ENCODE measurements at regions not wholly inside any gene's neighbourhood (a gene's known extent, or its start where the extent isn't known, plus 50 kb on each side); places are given as distances from the start of the nearest gene placed in this dataset.

DNA sequence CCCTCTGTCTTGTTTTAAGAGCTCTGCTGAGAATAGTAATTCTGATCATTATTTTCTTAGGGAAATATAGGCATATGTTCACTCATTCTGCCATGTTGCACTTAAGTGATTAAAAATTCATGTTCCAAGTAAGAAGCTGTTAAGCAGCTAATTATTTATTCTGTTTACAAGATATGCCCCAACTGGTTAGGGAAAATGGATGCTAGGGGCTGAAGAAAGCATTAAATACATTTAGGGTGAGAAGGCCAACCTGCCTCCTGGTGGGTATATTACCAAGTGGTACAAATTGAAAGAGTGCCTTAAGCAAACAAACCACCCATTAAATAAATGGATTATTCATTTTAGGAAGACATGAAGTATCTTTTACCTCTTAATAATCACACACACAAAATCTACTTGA, 392.6 kb upstream of the EPHA5 start:
- no peaks in the 10 kb centered on the region for H3K9me3 ChIP-seq (ENCODE audit: control insufficient read depth, low read depth, low read length)
- no peaks in the 10 kb centered on the region for H4K20me1 ChIP-seq (ENCODE audit: control insufficient read depth, extremely low read depth, insufficient read depth, low read length)
- dilution Hi-C loops (cut with MboI; ENCODE audit: extremely low pct_ligation_motif_present, low sequenced_read_pairs) = no loop called here
- no peak for FAIRE-seq
- DNase-seq (ENCODE audit: low read depth, low spot score) = no peak
- no peak overlapping the region for H2AFZ ChIP-seq (ENCODE audit: control insufficient read depth, low read length)
- H3K4me1 ChIP-seq (ENCODE audit: control insufficient read depth, extremely low read depth, insufficient read depth, low read length) = no peaks in the 10 kb centered on the region
- H3K27ac ChIP-seq (ENCODE audit: control insufficient read depth, insufficient read depth, low read length) = no peak overlapping the region
- no peaks in the 10 kb centered on the region for H3K79me2 ChIP-seq (ENCODE audit: control insufficient read depth, insufficient read depth, low read length)
- H3K4me2 ChIP-seq (ENCODE audit: control insufficient read depth, extremely low read depth, insufficient read depth, low read depth, low read length) = no peak overlapping the region
- H3K9ac ChIP-seq (ENCODE audit: control insufficient read depth, extremely low read depth, insufficient read depth, low read length) = no peak overlapping the region
- H3K36me3 ChIP-seq (ENCODE audit: control insufficient read depth in 2 of 2, extremely low read depth in 1 of 2, insufficient read depth in 2 of 2, low read length in 2 of 2) = no peaks in the 10 kb centered on the region
- no peaks in the 10 kb centered on the region for H3K9me1 ChIP-seq (ENCODE audit: control insufficient read depth, extremely low read depth, insufficient read depth, low read length)
- H3K4me3 ChIP-seq (ENCODE audit: control insufficient read depth in 2 of 3, extremely low read depth in 1 of 3, insufficient read depth in 2 of 3, low read depth in 1 of 3, low read length in 3 of 3) = no peak overlapping the region
- no peak for TF ChIP-seq EZH2 (IDR thresholded peaks at IDR 0.05; ENCODE audit: low read length)
- TF ChIP-seq, protein P1, sequence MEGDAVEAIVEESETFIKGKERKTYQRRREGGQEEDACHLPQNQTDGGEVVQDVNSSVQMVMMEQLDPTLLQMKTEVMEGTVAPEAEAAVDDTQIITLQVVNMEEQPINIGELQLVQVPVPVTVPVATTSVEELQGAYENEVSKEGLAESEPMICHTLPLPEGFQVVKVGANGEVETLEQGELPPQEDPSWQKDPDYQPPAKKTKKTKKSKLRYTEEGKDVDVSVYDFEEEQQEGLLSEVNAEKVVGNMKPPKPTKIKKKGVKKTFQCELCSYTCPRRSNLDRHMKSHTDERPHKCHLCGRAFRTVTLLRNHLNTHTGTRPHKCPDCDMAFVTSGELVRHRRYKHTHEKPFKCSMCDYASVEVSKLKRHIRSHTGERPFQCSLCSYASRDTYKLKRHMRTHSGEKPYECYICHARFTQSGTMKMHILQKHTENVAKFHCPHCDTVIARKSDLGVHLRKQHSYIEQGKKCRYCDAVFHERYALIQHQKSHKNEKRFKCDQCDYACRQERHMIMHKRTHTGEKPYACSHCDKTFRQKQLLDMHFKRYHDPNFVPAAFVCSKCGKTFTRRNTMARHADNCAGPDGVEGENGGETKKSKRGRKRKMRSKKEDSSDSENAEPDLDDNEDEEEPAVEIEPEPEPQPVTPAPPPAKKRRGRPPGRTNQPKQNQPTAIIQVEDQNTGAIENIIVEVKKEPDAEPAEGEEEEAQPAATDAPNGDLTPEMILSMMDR (optimal IDR thresholded peaks at IDR 0.05 in 1 of 3, IDR thresholded peaks at IDR 0.05 in 1 of 3, conservative IDR thresholded peaks at IDR 0.05 in 1 of 3; ENCODE audit: extremely low read depth in 1 of 3, insufficient read depth in 2 of 3, low read length in 3 of 3) = no peak
- no peaks in the 10 kb centered on the region for H3K27me3 ChIP-seq (ENCODE audit: control insufficient read depth, extremely low read depth, insufficient read depth, low read length)

DNA sequence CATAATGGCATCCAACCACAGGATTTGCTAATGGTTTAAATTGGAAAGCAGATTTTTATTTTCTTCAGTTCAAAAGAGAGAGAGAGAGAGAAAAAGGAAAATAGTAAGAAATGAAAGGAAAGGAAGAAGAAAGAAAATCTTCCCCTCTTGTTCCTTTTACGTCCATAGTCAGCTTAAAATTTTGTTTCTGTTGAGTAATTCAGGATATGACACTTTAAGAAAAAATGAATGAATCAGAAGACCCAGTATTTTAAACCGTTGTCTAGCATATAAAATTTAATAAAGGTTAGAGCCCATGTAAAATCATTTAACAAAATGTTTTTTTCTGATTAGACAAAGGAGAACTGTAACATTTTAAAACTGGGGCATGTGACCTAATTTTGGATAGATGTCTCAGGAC, 391.8 kb upstream of the EPHA5 start:
- FAIRE-seq (no peak), DNase-seq (ENCODE audit: low read depth, low spot score) (no peak)
- Histone ChIP-seq H3K79me2 (ENCODE audit: control insufficient read depth, insufficient read depth, low read length) (no peaks in the 10 kb centered on the region), H3K27ac (ENCODE audit: control insufficient read depth, insufficient read depth, low read length) (no peak overlapping the region), H3K9me1 (ENCODE audit: control insufficient read depth, extremely low read depth, insufficient read depth, low read length) (no peaks in the 10 kb centered on the region), H3K9ac (ENCODE audit: control insufficient read depth, extremely low read depth, insufficient read depth, low read length) (no peak overlapping the region), H3K36me3 (ENCODE audit: control insufficient read depth in 2 of 2, extremely low read depth in 1 of 2, insufficient read depth in 2 of 2, low read length in 2 of 2) (no peaks in the 10 kb centered on the region), H2AFZ (ENCODE audit: control insufficient read depth, low read length) (no peak overlapping the region), H3K9me3 (ENCODE audit: control insufficient read depth, low read depth, low read length) (no peaks in the 10 kb centered on the region), H4K20me1 (ENCODE audit: control insufficient read depth, extremely low read depth, insufficient read depth, low read length) (no peaks in the 10 kb centered on the region), H3K4me3 (ENCODE audit: control insufficient read depth in 2 of 3, extremely low read depth in 1 of 3, insufficient read depth in 2 of 3, low read depth in 1 of 3, low read length in 3 of 3) (no peak overlapping the region), H3K27me3 (ENCODE audit: control insufficient read depth, extremely low read depth, insufficient read depth, low read length) (no peaks in the 10 kb centered on the region), H3K4me1 (ENCODE audit: control insufficient read depth, extremely low read depth, insufficient read depth, low read length) (no peaks in the 10 kb centered on the region), H3K4me2 (ENCODE audit: control insufficient read depth, extremely low read depth, insufficient read depth, low read depth, low read length) (no peak overlapping the region)
- TF ChIP-seq, protein P1 (optimal IDR thresholded peaks at IDR 0.05 in 1 of 3, IDR thresholded peaks at IDR 0.05 in 1 of 3, conservative IDR thresholded peaks at IDR 0.05 in 1 of 3; ENCODE audit: extremely low read depth in 1 of 3, insufficient read depth in 2 of 3, low read length in 3 of 3) = no peak
- TF ChIP-seq EZH2 (IDR thresholded peaks at IDR 0.05; ENCODE audit: low read length) = no peak
- dilution Hi-C loops (cut with MboI; ENCODE audit: extremely low pct_ligation_motif_present, low sequenced_read_pairs) = no loop called here

Data from keratinocyte (primary cell).